GM12878 (cell line): ENCODE measurements at regions not wholly inside any gene's neighbourhood (a gene's known extent, or its start where the extent isn't known, plus 50 kb on each side); places are given as distances from the start of the nearest gene placed in this dataset.

Source experiments
- ATAC-seq: fragments of 200-7000 bp; cut with Tn5 transposase; 3 replicates; pipeline ENCODE4 v1.9.1; 2020; ENCODE audit warnings: mild to moderate bottlenecking, moderate library complexity
- BruUV-seq: library from RNA; stranded (reverse); fragments of 400-500 nt; replicated peaks from 2 replicates; lab custom pipeline; 2021; lab: Mats Ljungman, UMichigan
- CTCF ChIA-PET: fragments of 300-600 bp; sonication (Branson Sonifier 250); formaldehyde crosslinking; extraction: SDS; loops from one replicate; lab custom pipeline; 2021; ENCODE audit warnings: inconsistent platforms; lab: Yijun Ruan, JAX
- POLR2A ChIA-PET: fragments of 350-600 bp; formaldehyde crosslinking; extraction: SDS; loops from one replicate; lab custom pipeline; 2021; ENCODE audit warnings: inconsistent platforms; lab: Charles Lee
- RAD21 ChIA-PET: fragments of 300-600 bp; sonication (Branson Sonifier 250); formaldehyde crosslinking; loops from one replicate; lab custom pipeline; 2023; ENCODE audit warnings: antibody characterized with exemption; ENCODE audit not compliant: unreplicated experiment; lab: Charles Lee
- SMC1A ChIA-PET: fragments of 300-600 bp; sonication (Branson Sonifier 250); formaldehyde crosslinking; loops from one replicate; lab custom pipeline; 2023; ENCODE audit not compliant: unreplicated experiment, uncharacterized antibody; lab: Charles Lee
- DNase-seq: peaks from one replicate; pipeline ENCODE4 v3.0.0-alpha.2; 2011; ENCODE audit warnings: low read depth, low spot score
- FAIRE-seq: peaks from 3 replicates; lab custom pipeline; 2011; peaks lifted over from hg19 to GRCh38; lab: Jason Lieb, UNC
- H2AFZ ChIP-seq: 2 replicates; pipeline ENCODE4 v1.6.0; 2011; ENCODE audit warnings: low read depth, low read length, control low read depth; ENCODE audit not compliant: control insufficient read depth
- H3K27ac ChIP-seq: 2 replicates; pipeline ENCODE4 v1.5.1; 2011; ENCODE audit warnings: control low read depth; ENCODE audit not compliant: control insufficient read depth, insufficient read depth
- H3K27me3 ChIP-seq, 2 experiments: replicated peaks in 1 of 2; 2 replicates each; pipeline versions ENCODE4 v1.6.0 to v1.6.1; 2011; ENCODE audit warnings: low read length in 1 of 2; ENCODE audit not compliant: control insufficient read depth in 2 of 2, insufficient read depth in 2 of 2
- H3K36me3 ChIP-seq, 2 experiments: 2 replicates each; pipeline ENCODE4 v1.5.1; 2011; ENCODE audit warnings: low read length in 1 of 2; ENCODE audit not compliant: control insufficient read depth in 2 of 2, insufficient read depth in 2 of 2
- H3K4me1 ChIP-seq: 2 replicates; pipeline ENCODE4 v1.6.1; 2011; ENCODE audit warnings: mild to moderate bottlenecking, low read length, moderate library complexity, mixed read lengths; ENCODE audit not compliant: control insufficient read depth, insufficient read depth
- H3K4me2 ChIP-seq: 2 replicates; pipeline ENCODE4 v1.6.0; 2011; ENCODE audit warnings: control low read depth; ENCODE audit not compliant: control insufficient read depth, insufficient read depth
- H3K4me3 ChIP-seq: fragments of 200-600 bp; sonication (generic); 2 replicates; pipeline ENCODE4 v1.5.1; 2016
- H3K79me2 ChIP-seq: 2 replicates; pipeline ENCODE4 v1.6.0; 2011; ENCODE audit warnings: low read length; ENCODE audit not compliant: control insufficient read depth, insufficient read depth
- H3K9ac ChIP-seq: 2 replicates; pipeline ENCODE4 v1.8.0; 2011; ENCODE audit warnings: low read length, control low read depth, mixed read lengths; ENCODE audit not compliant: control insufficient read depth, insufficient read depth
- H3K9me3 ChIP-seq: replicated peaks from 3 replicates; pipeline ENCODE4 v1.5.1; 2011; ENCODE audit warnings: mild to moderate bottlenecking, low read length; ENCODE audit not compliant: control insufficient read depth, insufficient read depth
- H4K20me1 ChIP-seq: 2 replicates; pipeline ENCODE4 v1.6.0; 2011; ENCODE audit not compliant: control insufficient read depth, insufficient read depth
- BHLHE40 ChIP-seq, 2 experiments: fragments of 450-650 bp in 1 of 2; IDR thresholded peaks; 2 replicates each; pipeline ENCODE4 v1.6.1; 2011 to 2017; ENCODE audit warnings: low read depth in 2 of 2, borderline replicate concordance in 1 of 2, improper control_type of control experiment in 1 of 2, low read length in 1 of 2, mild to moderate bottlenecking in 1 of 2
- FOXK2 ChIP-seq: fragments of 450-650 bp; IDR thresholded peaks from 2 replicates; pipeline ENCODE4 v1.6.1; 2017; ENCODE audit warnings: mild to moderate bottlenecking, moderate library complexity
- MAX ChIP-seq: IDR thresholded peaks from 2 replicates; pipeline ENCODE4 v1.6.1; 2012; ENCODE audit warnings: low read depth, low read length, improper control_type of control experiment
- REST ChIP-seq: IDR thresholded peaks from 2 replicates; pipeline ENCODE4 v1.6.1; 2012; ENCODE audit warnings: mild to moderate bottlenecking, low read depth, low read length
- SKIL ChIP-seq: fragments of 450-650 bp; IDR thresholded peaks from 2 replicates; pipeline ENCODE4 v1.6.1; 2017; ENCODE audit warnings: mild to moderate bottlenecking, low read depth, inconsistent platforms; ENCODE audit not compliant: poor library complexity, severe bottlenecking
- TARDBP ChIP-seq: IDR thresholded peaks from 2 replicates; pipeline ENCODE4 v1.6.1; 2016; ENCODE audit warnings: borderline replicate concordance
- ZNF622 ChIP-seq: fragments of 450-650 bp; IDR thresholded peaks from 2 replicates; pipeline ENCODE4 v1.6.1; 2017; ENCODE audit warnings: mild to moderate bottlenecking, inconsistent platforms
- ZNF687 ChIP-seq: fragments of 450-650 bp; IDR thresholded peaks from 2 replicates; pipeline ENCODE4 v1.6.1; 2017; ENCODE audit warnings: mild to moderate bottlenecking, moderate library complexity
- in situ Hi-C: fragments of 300-500 bp; cut with MboI; formaldehyde crosslinking; loops from 9 replicates; pipeline ENCODE4 v1.14.3; 2018; ENCODE audit warnings: mixed read lengths
- intact Hi-C: fragments of 100-400 bp; cut with micrococcal nuclease; formaldehyde crosslinking; loops from one replicate; pipeline ENCODE4 v1.14.2; 2022; ENCODE audit not compliant: unreplicated experiment

- TF ChIP-seq MAX (no peak), BHLHE40 (IDR thresholded peaks at IDR 0.05; ENCODE audit: borderline replicate concordance in 1 of 2, low read depth in 2 of 2, low read length in 1 of 2) (no peak), FOXK2 (no peak), SKIL (no peak), ZNF687 (no peak), TARDBP (no peak)
- TF ChIP-seq, all 136 proteins: peak for 0
Observed at GRCh38 chr12:67182551-67182950, 86.6 kb upstream of the CAND1 start (continued).

- CTCF ChIA-PET = interaction anchor here (1.2 kb wide), 1 partner anchor 33 kb away, joined by 3 read pairs; no protein-coding TSS in a partner anchor
- H4K20me1 ChIP-seq = no peaks in the 10 kb centered on the region
- H3K9me3 ChIP-seq = no peaks in the 10 kb centered on the region
- H3K27me3 ChIP-seq = no peaks in the 10 kb centered on the region; a peak in 1 of 4 replicates
- intact Hi-C loops (no loop called here), in situ Hi-C loops (no loop called here)
- H3K36me3 ChIP-seq = no peaks in the 10 kb centered on the region
- no TSS peak for BruUV-seq
- DNase-seq (no peak), ATAC-seq (no peak), FAIRE-seq (peak; percentile 75)
- H3K79me2 ChIP-seq = no peaks in the 10 kb centered on the region
- TF ChIP-seq REST = peak; percentile 96
- no peak for TF ChIP-seq ZNF622
- H3K4me1 ChIP-seq = no peaks in the 10 kb centered on the region
- no peak overlapping the region for H3K4me2 ChIP-seq
- SMC1A ChIA-PET = no interaction called here
- no peak overlapping the region for H3K9ac ChIP-seq
- H2AFZ ChIP-seq = no peak overlapping the region
- POLR2A ChIA-PET = no interaction called here
- H3K27ac ChIP-seq = no peak overlapping the region
- RAD21 ChIA-PET = no interaction called here
- H3K4me3 ChIP-seq = no peak overlapping the region
Observed at GRCh38 chr12:67193704-67194103, 75.5 kb upstream of the CAND1 start.
